ENCODE measurements at regions not wholly inside any gene's neighbourhood (a gene's known extent, or its start where the extent isn't known, plus 50 kb on each side); places are given as distances from the start of the nearest gene placed in this dataset.

DNA sequence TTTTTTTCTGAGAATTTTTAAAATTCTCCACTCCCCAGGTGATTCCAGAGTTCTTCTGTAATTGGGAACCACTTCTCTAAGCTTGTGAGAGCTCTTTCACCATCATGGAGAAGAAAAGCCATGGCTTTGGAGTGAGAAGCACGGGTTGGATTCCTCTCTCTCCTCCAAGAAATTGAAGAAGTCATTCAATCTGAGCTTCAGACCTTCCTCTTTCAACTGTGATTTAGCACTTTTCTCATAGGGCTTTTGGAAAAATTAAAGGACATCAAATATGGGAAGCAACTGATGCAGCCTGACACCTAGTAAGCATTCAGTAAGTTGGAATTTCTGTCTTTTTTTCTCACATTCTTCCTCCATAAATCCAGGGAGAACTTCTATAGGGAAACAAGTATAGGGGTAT, 580.4 kb upstream of the KLF4 start:
- no peak for TF ChIP-seq POLR2A (IDR thresholded peaks at IDR 0.05)
- TF ChIP-seq, protein P1, sequence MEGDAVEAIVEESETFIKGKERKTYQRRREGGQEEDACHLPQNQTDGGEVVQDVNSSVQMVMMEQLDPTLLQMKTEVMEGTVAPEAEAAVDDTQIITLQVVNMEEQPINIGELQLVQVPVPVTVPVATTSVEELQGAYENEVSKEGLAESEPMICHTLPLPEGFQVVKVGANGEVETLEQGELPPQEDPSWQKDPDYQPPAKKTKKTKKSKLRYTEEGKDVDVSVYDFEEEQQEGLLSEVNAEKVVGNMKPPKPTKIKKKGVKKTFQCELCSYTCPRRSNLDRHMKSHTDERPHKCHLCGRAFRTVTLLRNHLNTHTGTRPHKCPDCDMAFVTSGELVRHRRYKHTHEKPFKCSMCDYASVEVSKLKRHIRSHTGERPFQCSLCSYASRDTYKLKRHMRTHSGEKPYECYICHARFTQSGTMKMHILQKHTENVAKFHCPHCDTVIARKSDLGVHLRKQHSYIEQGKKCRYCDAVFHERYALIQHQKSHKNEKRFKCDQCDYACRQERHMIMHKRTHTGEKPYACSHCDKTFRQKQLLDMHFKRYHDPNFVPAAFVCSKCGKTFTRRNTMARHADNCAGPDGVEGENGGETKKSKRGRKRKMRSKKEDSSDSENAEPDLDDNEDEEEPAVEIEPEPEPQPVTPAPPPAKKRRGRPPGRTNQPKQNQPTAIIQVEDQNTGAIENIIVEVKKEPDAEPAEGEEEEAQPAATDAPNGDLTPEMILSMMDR (IDR thresholded peaks at IDR 0.05), result no peak
